ENCODE measurements at regions not wholly inside any gene's neighbourhood (a gene's known extent, or its start where the extent isn't known, plus 50 kb on each side); places are given as distances from the start of the nearest gene placed in this dataset.

DNA sequence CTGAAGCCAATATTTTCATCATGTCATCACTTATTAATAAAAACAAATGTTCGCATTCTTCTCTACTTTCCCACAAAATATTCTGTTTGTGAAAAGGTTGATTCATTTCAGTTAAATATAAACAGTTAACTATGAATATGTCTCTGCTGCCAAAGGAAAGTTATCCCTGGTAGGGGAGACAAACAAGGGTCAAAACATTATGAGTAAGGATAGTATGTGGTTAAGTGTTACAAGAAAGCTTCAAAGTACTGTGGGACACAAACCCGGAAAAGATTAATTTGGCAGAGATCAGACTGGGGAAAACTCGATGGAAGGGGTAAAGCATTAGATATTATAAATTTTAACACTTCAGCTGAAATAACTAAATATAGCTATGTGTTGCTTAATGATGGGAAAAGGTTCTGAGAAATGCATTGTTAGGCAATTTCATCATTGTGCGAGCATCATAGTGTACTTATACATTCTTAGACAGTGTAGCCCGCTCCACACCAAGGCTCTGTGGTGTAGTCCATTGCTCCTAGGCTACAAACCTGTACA is 436.5 kb upstream of the TBL1XR1 start:
- TF ChIP-seq, protein P1, sequence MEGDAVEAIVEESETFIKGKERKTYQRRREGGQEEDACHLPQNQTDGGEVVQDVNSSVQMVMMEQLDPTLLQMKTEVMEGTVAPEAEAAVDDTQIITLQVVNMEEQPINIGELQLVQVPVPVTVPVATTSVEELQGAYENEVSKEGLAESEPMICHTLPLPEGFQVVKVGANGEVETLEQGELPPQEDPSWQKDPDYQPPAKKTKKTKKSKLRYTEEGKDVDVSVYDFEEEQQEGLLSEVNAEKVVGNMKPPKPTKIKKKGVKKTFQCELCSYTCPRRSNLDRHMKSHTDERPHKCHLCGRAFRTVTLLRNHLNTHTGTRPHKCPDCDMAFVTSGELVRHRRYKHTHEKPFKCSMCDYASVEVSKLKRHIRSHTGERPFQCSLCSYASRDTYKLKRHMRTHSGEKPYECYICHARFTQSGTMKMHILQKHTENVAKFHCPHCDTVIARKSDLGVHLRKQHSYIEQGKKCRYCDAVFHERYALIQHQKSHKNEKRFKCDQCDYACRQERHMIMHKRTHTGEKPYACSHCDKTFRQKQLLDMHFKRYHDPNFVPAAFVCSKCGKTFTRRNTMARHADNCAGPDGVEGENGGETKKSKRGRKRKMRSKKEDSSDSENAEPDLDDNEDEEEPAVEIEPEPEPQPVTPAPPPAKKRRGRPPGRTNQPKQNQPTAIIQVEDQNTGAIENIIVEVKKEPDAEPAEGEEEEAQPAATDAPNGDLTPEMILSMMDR (IDR thresholded peaks at IDR 0.05; ENCODE audit: extremely low read depth in 1 of 2, insufficient read depth in 1 of 2, low read depth in 1 of 2, low read length in 2 of 2): no peak
- no peak for TF ChIP-seq FOS (IDR thresholded peaks at IDR 0.05; ENCODE audit: borderline replicate concordance, insufficient read depth, low read length)
- no peak for TF ChIP-seq POLR2AphosphoS5 (IDR thresholded peaks at IDR 0.05; ENCODE audit: insufficient read depth, low read depth, low read length)
- no peak for TF ChIP-seq POLR2A (IDR thresholded peaks at IDR 0.05; ENCODE audit: low read depth, low read length)
- no peak for TF ChIP-seq EZH2 (IDR thresholded peaks at IDR 0.05; ENCODE audit: borderline replicate concordance, low read depth, low read length, severe bottlenecking)
- TF ChIP-seq, protein P2, sequence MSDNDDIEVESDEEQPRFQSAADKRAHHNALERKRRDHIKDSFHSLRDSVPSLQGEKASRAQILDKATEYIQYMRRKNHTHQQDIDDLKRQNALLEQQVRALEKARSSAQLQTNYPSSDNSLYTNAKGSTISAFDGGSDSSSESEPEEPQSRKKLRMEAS (IDR thresholded peaks at IDR 0.05; ENCODE audit: insufficient read depth, insufficient read length): no peak
- no peak for TF ChIP-seq GATA2 (IDR thresholded peaks at IDR 0.05; ENCODE audit: insufficient read depth, insufficient read length, low read depth, low read length)
